AG20443 (cell line): ENCODE measurements at regions not wholly inside any gene's neighbourhood (a gene's known extent, or its start where the extent isn't known, plus 50 kb on each side); places are given as distances from the start of the nearest gene placed in this dataset.
"Not testable (repeated sequence)": the region's sequence is repeated elsewhere in the genome, so short reads cannot be mapped to it uniquely, and the experiment has no call there.

Experiments used
- DNase-seq: peaks from one replicate; pipeline ENCODE4 v3.0.0; 2012; ENCODE audit warnings: low spot score, mixed read lengths

GRCh38 chr2:39487398-39488250 lies 50.5 kb upstream of the MAP4K3 start:
- peak; percentile 21 for DNase-seq

- no peak for DNase-seq
Measured at GRCh38 chr2:39488450-39488849, 51.4 kb upstream of the MAP4K3 start.

GRCh38 chr2:39490586-39490985 lies 53.5 kb upstream of the MAP4K3 start:
- DNase-seq, result no peak

- DNase-seq, result no peak
Measured at GRCh38 chr2:39491653-39492052, 54.6 kb upstream of the MAP4K3 start.

- DNase-seq, result peak; percentile 75
Measured at GRCh38 chr2:39492095-39492590, 55.1 kb upstream of the MAP4K3 start.

GRCh38 chr2:39492716-39493115 lies 55.6 kb upstream of the MAP4K3 start:
- DNase-seq, result no peak

GRCh38 chr2:39494784-39495251 lies 57.7 kb upstream of the MAP4K3 start:
- DNase-seq, result peak; percentile 87

GRCh38 chr2:39497082-39497801 lies 60.2 kb upstream of the MAP4K3 start:
- DNase-seq, result no peak

- DNase-seq, result not testable (repeated sequence)
Measured at GRCh38 chr2:39498176-39498575, 61.1 kb upstream of the MAP4K3 start.

GRCh38 chr2:39498786-39499185 lies 61.7 kb upstream of the MAP4K3 start:
- DNase-seq, result no peak

GRCh38 chr2:39499336-39499735 lies 62.3 kb upstream of the MAP4K3 start:
- no peak for DNase-seq

- DNase-seq, result no peak
Measured at GRCh38 chr2:39501412-39501811, 64.3 kb upstream of the MAP4K3 start.

- DNase-seq, result no peak
Measured at GRCh38 chr2:39503277-39503676, 66.2 kb upstream of the MAP4K3 start.

- DNase-seq, result peak; percentile 57
Measured at GRCh38 chr2:39504790-39505335, 67.8 kb upstream of the MAP4K3 start.

- DNase-seq, result no peak
Measured at GRCh38 chr2:39506215-39506614, 69.1 kb upstream of the MAP4K3 start.

GRCh38 chr2:39508198-39508597 lies 71.1 kb upstream of the MAP4K3 start:
- no peak for DNase-seq

- no peak for DNase-seq
Measured at GRCh38 chr2:39510140-39510539, 73.1 kb upstream of the MAP4K3 start.

- no peak for DNase-seq
Measured at GRCh38 chr2:39511219-39511604, 74.1 kb upstream of the MAP4K3 start.

GRCh38 chr2:39511605-39512433 lies 74.7 kb upstream of the MAP4K3 start:
- no peak for DNase-seq

GRCh38 chr2:39512434-39512935 lies 75.4 kb upstream of the MAP4K3 start:
- DNase-seq, result no peak

- DNase-seq, result no peak
Measured at GRCh38 chr2:39512941-39513340, 75.9 kb upstream of the MAP4K3 start.

GRCh38 chr2:39513641-39514094 lies 76.6 kb upstream of the MAP4K3 start:
- DNase-seq, result peak; percentile 90
